ENCODE measurements at regions not wholly inside any gene's neighbourhood (a gene's known extent, or its start where the extent isn't known, plus 50 kb on each side); places are given as distances from the start of the nearest gene placed in this dataset.

- intact Hi-C loops (cut with DNase I), result no loop called here
- DNase-seq, result no peak
- 81% methylated on average over 2 of the region's 2 CpGs for WGBS
- ATAC-seq, result no peak
- Histone ChIP-seq H3K4me1 (ENCODE audit: control insufficient read depth, insufficient read depth, low read length) (no peaks in the 10 kb centered on the region), H3K27me3 (ENCODE audit: control insufficient read depth, insufficient read depth) (no peaks in the 10 kb centered on the region), H3K4me3 (ENCODE audit: low read length) (no peak overlapping the region), H3K9me3 (ENCODE audit: control insufficient read depth, low read length) (no peaks in the 10 kb centered on the region), H3K27ac (ENCODE audit: low read length) (no peak overlapping the region)
These were observed 107.3 kb upstream of the ELAVL2 start for GRCh38 chr9:23933348-23933747.

- ATAC-seq, result no peak
- Histone ChIP-seq H3K9me3 (ENCODE audit: control insufficient read depth, low read length) (no peaks in the 10 kb centered on the region), H3K27ac (ENCODE audit: low read length) (no peak overlapping the region), H3K4me1 (ENCODE audit: control insufficient read depth, insufficient read depth, low read length) (no peaks in the 10 kb centered on the region), H3K27me3 (ENCODE audit: control insufficient read depth, insufficient read depth) (no peaks in the 10 kb centered on the region), H3K4me3 (ENCODE audit: low read length) (no peak overlapping the region)
- no peak for DNase-seq
- intact Hi-C loops (cut with DNase I), result no loop called here
These were observed 100.3 kb upstream of the ELAVL2 start for GRCh38 chr9:23926368-23926767.

- Histone ChIP-seq H3K27ac (ENCODE audit: low read length) (no peak overlapping the region), H3K27me3 (ENCODE audit: control insufficient read depth, insufficient read depth) (no peaks in the 10 kb centered on the region), H3K4me3 (ENCODE audit: low read length) (no peak overlapping the region), H3K4me1 (ENCODE audit: control insufficient read depth, insufficient read depth, low read length) (no peaks in the 10 kb centered on the region), H3K9me3 (ENCODE audit: control insufficient read depth, low read length) (no peaks in the 10 kb centered on the region)
- WGBS, result 87% methylated on average over 17 of the region's 17 CpGs
- intact Hi-C loops (cut with DNase I), result no loop called here
- ATAC-seq (no peak), DNase-seq (no peak)
These were observed 88.5 kb upstream of the ELAVL2 start for GRCh38 chr9:23914431-23915003.

GRCh38 chr9:23907343-23907742, 81.3 kb upstream of the ELAVL2 start:
- intact Hi-C loops (cut with DNase I), result no loop called here
- Histone ChIP-seq H3K4me1 (ENCODE audit: control insufficient read depth, insufficient read depth, low read length) (no peaks in the 10 kb centered on the region), H3K27me3 (ENCODE audit: control insufficient read depth, insufficient read depth) (no peaks in the 10 kb centered on the region), H3K4me3 (ENCODE audit: low read length) (no peak overlapping the region), H3K9me3 (ENCODE audit: control insufficient read depth, low read length) (no peaks in the 10 kb centered on the region), H3K27ac (ENCODE audit: low read length) (no peak overlapping the region)
- WGBS, result 77% methylated on average over 1 of the region's 1 CpG
- no peak for ATAC-seq
- no peak for DNase-seq

GRCh38 chr9:23887781-23888180, 61.7 kb upstream of the ELAVL2 start:
- WGBS, result 59% methylated on average over 1 of the region's 1 CpG
- H3K27ac ChIP-seq (ENCODE audit: low read length), result no peak overlapping the region
- H3K9me3 ChIP-seq (ENCODE audit: control insufficient read depth, low read length), result no peaks in the 10 kb centered on the region
- ATAC-seq (no peak), DNase-seq (no peak)
- intact Hi-C loops (cut with DNase I), result no loop called here
- H3K27me3 ChIP-seq (ENCODE audit: control insufficient read depth, insufficient read depth), result no peaks in the 10 kb centered on the region
- no peaks in the 10 kb centered on the region for H3K4me1 ChIP-seq (ENCODE audit: control insufficient read depth, insufficient read depth, low read length)
- H3K4me3 ChIP-seq (ENCODE audit: low read length), result no peak overlapping the region
